Fibroblast of lung (primary cell): ENCODE measurements at regions not wholly inside any gene's neighbourhood (a gene's known extent, or its start where the extent isn't known, plus 50 kb on each side); places are given as distances from the start of the nearest gene placed in this dataset.

Source experiments
- DNase-seq, 2 donors: peaks; one replicate each; pipeline versions ENCODE4 v3.0.0 to v3.0.0-alpha.2; 2010; ENCODE audit warnings: low read depth in 2 of 2
- H2AFZ ChIP-seq: 2 replicates; pipeline ENCODE4 v1.5.1; 2012; ENCODE audit warnings: low read length, control low read depth, inconsistent platforms
- H3K27ac ChIP-seq: 2 replicates; pipeline ENCODE4 v1.5.1; 2011; ENCODE audit warnings: low read length, control low read depth; ENCODE audit not compliant: insufficient read depth
- H3K27me3 ChIP-seq: 2 replicates; pipeline ENCODE4 v1.5.1; 2011; ENCODE audit warnings: mild to moderate bottlenecking, low read length; ENCODE audit not compliant: control insufficient read depth, insufficient read depth
- H3K36me3 ChIP-seq: 2 replicates; pipeline ENCODE4 v1.5.1; 2011; ENCODE audit warnings: low read length; ENCODE audit not compliant: control insufficient read depth, insufficient read depth
- H3K4me1 ChIP-seq: 2 replicates; pipeline ENCODE4 v1.5.1; 2011; ENCODE audit warnings: low read length; ENCODE audit not compliant: control insufficient read depth, insufficient read depth; ENCODE audit errors: extremely low read depth
- H3K4me2 ChIP-seq: 2 replicates; pipeline ENCODE4 v1.5.1; 2011; ENCODE audit warnings: low read length, control low read depth; ENCODE audit not compliant: insufficient read depth; ENCODE audit errors: extremely low read depth
- H3K4me3 ChIP-seq, 4 experiments: fragments of 200-600 bp in 1 of 4; sonication (generic) in 1 of 4; replicated peaks in 1 of 4; 2 replicates each; pipeline ENCODE4 v1.5.1; 2011 to 2016; ENCODE audit warnings: low read length in 4 of 4, low read depth in 3 of 4, mild to moderate bottlenecking in 3 of 4, control low read depth in 2 of 4, inconsistent platforms in 1 of 4, mixed read lengths in 1 of 4; ENCODE audit not compliant: insufficient read depth in 1 of 4; ENCODE audit errors: control extremely low read depth in 1 of 4
- H3K79me2 ChIP-seq: 2 replicates; pipeline ENCODE4 v1.5.1; 2012; ENCODE audit warnings: mild to moderate bottlenecking, low read length, inconsistent platforms; ENCODE audit not compliant: control insufficient read depth, insufficient read depth
- H3K9ac ChIP-seq: 2 replicates; pipeline ENCODE4 v1.5.1; 2011; ENCODE audit warnings: mild to moderate bottlenecking, low read length, control low read depth; ENCODE audit not compliant: insufficient read depth
- H3K9me3 ChIP-seq: 2 replicates; pipeline ENCODE4 v1.5.1; 2012; ENCODE audit warnings: low read depth, low read length; ENCODE audit not compliant: control insufficient read depth, insufficient read depth
- H4K20me1 ChIP-seq: 2 replicates; pipeline ENCODE4 v1.5.1; 2011; ENCODE audit warnings: low read length; ENCODE audit not compliant: control insufficient read depth, insufficient read depth; ENCODE audit errors: extremely low read depth
- EZH2 ChIP-seq: IDR thresholded peaks from 2 replicates; pipeline ENCODE4 v1.5.1; 2012; ENCODE audit warnings: low read length, control low read depth, mild to moderate bottlenecking; ENCODE audit errors: missing control alignments
- TF ChIP-seq, protein P1 (sequence below), 2 donors: IDR thresholded peaks in 1 of 2; conservative IDR thresholded peaks in 1 of 2; 1 replicate in 1 of 2; 2 replicates in 1 of 2; pipeline ENCODE4 v1.5.1; 2011 to 2012; ENCODE audit warnings: low read length in 2 of 2, control low read depth in 1 of 2, inconsistent platforms in 1 of 2, low read depth in 1 of 2, mild to moderate bottlenecking in 1 of 2

DNA sequence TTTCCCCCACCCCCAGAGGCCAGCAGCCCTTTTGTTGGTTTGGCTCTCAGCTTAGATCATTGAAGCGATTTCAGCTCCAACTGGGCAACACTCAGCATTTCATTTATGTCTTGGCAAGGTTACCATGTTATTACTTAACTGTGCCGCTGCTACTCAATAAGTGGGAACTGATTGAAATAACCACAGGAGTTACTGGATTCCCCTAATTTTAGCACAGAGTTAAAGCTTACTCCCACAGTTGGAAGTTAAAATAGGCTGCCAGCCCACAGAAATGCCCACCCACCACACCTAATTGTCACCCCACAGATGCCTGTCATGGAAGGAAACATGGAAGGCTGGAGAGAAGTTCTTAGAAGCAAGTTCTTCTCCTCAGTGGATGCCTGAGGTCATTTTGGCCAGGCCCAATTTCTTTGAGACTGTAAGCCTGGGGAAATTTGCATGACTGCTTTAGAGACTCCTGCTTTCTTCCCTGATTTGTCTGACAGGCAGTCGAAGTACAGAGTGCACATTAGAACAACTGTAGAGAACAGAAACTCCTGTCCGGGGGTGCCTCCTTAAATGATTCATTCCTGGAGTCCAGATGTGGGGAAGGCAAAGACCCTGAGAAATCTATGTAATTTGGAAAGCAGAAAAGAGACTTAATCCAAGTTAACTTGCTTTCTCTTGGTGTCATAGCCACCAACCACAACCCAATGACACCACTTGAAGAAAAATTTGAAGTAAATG lies 370.0 kb downstream of the ZSWIM6 start:
- H3K9ac ChIP-seq: no peak overlapping the region
- H3K4me2 ChIP-seq: no peak overlapping the region
- DNase-seq: no peak
- no peak for TF ChIP-seq EZH2
- TF ChIP-seq, protein P1, sequence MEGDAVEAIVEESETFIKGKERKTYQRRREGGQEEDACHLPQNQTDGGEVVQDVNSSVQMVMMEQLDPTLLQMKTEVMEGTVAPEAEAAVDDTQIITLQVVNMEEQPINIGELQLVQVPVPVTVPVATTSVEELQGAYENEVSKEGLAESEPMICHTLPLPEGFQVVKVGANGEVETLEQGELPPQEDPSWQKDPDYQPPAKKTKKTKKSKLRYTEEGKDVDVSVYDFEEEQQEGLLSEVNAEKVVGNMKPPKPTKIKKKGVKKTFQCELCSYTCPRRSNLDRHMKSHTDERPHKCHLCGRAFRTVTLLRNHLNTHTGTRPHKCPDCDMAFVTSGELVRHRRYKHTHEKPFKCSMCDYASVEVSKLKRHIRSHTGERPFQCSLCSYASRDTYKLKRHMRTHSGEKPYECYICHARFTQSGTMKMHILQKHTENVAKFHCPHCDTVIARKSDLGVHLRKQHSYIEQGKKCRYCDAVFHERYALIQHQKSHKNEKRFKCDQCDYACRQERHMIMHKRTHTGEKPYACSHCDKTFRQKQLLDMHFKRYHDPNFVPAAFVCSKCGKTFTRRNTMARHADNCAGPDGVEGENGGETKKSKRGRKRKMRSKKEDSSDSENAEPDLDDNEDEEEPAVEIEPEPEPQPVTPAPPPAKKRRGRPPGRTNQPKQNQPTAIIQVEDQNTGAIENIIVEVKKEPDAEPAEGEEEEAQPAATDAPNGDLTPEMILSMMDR (conservative IDR thresholded peaks at IDR 0.05 in 1 of 2, IDR thresholded peaks at IDR 0.05 in 1 of 2; ENCODE audit: low read depth in 1 of 2, low read length in 2 of 2): no peak
- H3K9me3 ChIP-seq: no peaks in the 10 kb centered on the region
- H3K4me3 ChIP-seq: no peak overlapping the region
- H3K27me3 ChIP-seq: no peaks in the 10 kb centered on the region
- H3K4me1 ChIP-seq: no peaks in the 10 kb centered on the region
- H2AFZ ChIP-seq: no peak overlapping the region
- H4K20me1 ChIP-seq: no peaks in the 10 kb centered on the region
- H3K36me3 ChIP-seq: no peaks in the 10 kb centered on the region
- no peak overlapping the region for H3K27ac ChIP-seq
- no peaks in the 10 kb centered on the region for H3K79me2 ChIP-seq

- TF ChIP-seq EZH2: no peak
- TF ChIP-seq, protein P1 (conservative IDR thresholded peaks at IDR 0.05 in 1 of 2, IDR thresholded peaks at IDR 0.05 in 1 of 2; ENCODE audit: low read depth in 1 of 2, low read length in 2 of 2): no peak
- Histone ChIP-seq H3K9ac (no peak overlapping the region), H3K79me2 (no peaks in the 10 kb centered on the region), H3K36me3 (no peaks in the 10 kb centered on the region), H4K20me1 (no peaks in the 10 kb centered on the region), H3K4me1 (no peaks in the 10 kb centered on the region), H3K4me2 (no peak overlapping the region), H3K9me3 (no peaks in the 10 kb centered on the region), H2AFZ (no peak overlapping the region), H3K27ac (no peak overlapping the region), H3K27me3 (no peaks in the 10 kb centered on the region), H3K4me3 (no peak overlapping the region)
- no peak for DNase-seq
These were observed 370.7 kb downstream of the ZSWIM6 start for GRCh38 chr5:61702784-61703183.

- no peaks in the 10 kb centered on the region for H3K27me3 ChIP-seq
- no peak overlapping the region for H3K4me2 ChIP-seq
- DNase-seq: no peak
- no peaks in the 10 kb centered on the region for H3K9me3 ChIP-seq
- no peak overlapping the region for H2AFZ ChIP-seq
- H3K4me3 ChIP-seq: no peak overlapping the region
- H3K79me2 ChIP-seq: no peaks in the 10 kb centered on the region
- no peaks in the 10 kb centered on the region for H3K36me3 ChIP-seq
- TF ChIP-seq, protein P1 (conservative IDR thresholded peaks at IDR 0.05 in 1 of 2, IDR thresholded peaks at IDR 0.05 in 1 of 2; ENCODE audit: low read depth in 1 of 2, low read length in 2 of 2): no peak
- no peak for TF ChIP-seq EZH2
- no peak overlapping the region for H3K9ac ChIP-seq
- H3K27ac ChIP-seq: no peak overlapping the region
- no peaks in the 10 kb centered on the region for H4K20me1 ChIP-seq
- H3K4me1 ChIP-seq: no peaks in the 10 kb centered on the region
These were observed 372.2 kb downstream of the ZSWIM6 start for GRCh38 chr5:61704289-61704688.
